ENCODE measurements at regions not wholly inside any gene's neighbourhood (a gene's known extent, or its start where the extent isn't known, plus 50 kb on each side); places are given as distances from the start of the nearest gene placed in this dataset.

- DNase-seq (ENCODE audit: low spot score in 2 of 2): no peak
- intact Hi-C loops (cut with DNase I; ENCODE audit: low total_unique reads): no loop called here
- no peak for TF ChIP-seq POLR2A (IDR thresholded peaks at IDR 0.05)
- TF ChIP-seq, protein P1, sequence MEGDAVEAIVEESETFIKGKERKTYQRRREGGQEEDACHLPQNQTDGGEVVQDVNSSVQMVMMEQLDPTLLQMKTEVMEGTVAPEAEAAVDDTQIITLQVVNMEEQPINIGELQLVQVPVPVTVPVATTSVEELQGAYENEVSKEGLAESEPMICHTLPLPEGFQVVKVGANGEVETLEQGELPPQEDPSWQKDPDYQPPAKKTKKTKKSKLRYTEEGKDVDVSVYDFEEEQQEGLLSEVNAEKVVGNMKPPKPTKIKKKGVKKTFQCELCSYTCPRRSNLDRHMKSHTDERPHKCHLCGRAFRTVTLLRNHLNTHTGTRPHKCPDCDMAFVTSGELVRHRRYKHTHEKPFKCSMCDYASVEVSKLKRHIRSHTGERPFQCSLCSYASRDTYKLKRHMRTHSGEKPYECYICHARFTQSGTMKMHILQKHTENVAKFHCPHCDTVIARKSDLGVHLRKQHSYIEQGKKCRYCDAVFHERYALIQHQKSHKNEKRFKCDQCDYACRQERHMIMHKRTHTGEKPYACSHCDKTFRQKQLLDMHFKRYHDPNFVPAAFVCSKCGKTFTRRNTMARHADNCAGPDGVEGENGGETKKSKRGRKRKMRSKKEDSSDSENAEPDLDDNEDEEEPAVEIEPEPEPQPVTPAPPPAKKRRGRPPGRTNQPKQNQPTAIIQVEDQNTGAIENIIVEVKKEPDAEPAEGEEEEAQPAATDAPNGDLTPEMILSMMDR (IDR thresholded peaks at IDR 0.05): no peak
- no peak overlapping the region for H3K4me3 ChIP-seq (ENCODE audit: low read depth, poor library complexity, severe bottlenecking)
- WGBS, 2 donors: 64 to 69% methylated on average over 6 of the region's 6 CpGs
Measured at GRCh38 chr14:100982762-100983161, 79.2 kb upstream of the RTL1 start.

DNA sequence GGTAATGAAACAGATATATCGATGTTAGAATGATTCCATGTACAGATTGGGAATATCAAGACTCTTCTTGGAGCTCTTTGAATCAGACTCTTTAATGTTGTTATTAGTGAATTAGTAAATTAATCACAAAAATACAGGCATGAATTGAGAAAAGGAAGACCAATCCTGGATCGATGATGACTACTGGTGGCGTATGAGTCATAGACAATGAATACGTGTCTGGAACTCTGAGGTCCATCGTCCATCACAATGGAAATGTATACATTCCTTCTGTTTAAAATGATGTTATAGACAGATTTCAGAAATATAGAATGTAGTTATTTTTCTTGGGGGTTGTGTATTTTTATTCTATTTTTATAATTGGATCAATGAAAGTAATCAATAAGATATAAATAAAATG lies 80.2 kb upstream of the RTL1 start:
- DNase-seq (ENCODE audit: low spot score in 2 of 2): no peak
- WGBS, 2 donors: 90 to 94% methylated on average over 5 of the region's 5 CpGs
- TF ChIP-seq, protein P1 (IDR thresholded peaks at IDR 0.05): no peak
- no peak overlapping the region for H3K4me3 ChIP-seq (ENCODE audit: low read depth, poor library complexity, severe bottlenecking)
- intact Hi-C loops (cut with DNase I; ENCODE audit: low total_unique reads): no loop called here

DNA sequence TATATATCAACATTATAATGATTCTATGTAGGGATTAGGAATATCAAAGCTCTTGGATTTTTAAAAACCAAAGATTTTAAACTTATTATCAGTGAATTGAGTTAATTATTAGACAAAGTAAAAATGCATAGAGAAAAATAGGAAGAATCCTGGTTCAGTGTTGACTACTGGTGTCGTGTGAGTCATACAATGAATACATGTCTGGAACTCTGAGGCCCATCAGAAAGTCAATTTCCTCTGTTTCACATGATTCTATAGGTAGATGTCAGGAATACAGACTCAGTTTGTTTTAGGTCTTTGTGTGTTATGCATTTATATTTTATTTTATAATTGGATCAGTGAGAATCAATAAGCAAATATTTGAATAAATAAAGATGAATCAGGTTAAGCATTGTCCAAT lies 84.5 kb upstream of the RTL1 start:
- WGBS, 2 donors: 77 to 83% methylated on average over 1 of the region's 1 CpG

GRCh38 chr14:100988411-100988900 lies 84.9 kb upstream of the RTL1 start:
- 77 to 89% methylated on average over 5 of the region's 5 CpGs for WGBS, 2 donors
- DNase-seq (ENCODE audit: low spot score in 2 of 2): no peak
- no peak for TF ChIP-seq POLR2A (IDR thresholded peaks at IDR 0.05)
- TF ChIP-seq, protein P1 (IDR thresholded peaks at IDR 0.05): no peak
- H3K4me3 ChIP-seq (ENCODE audit: low read depth, poor library complexity, severe bottlenecking): no peak overlapping the region
- intact Hi-C loops (cut with DNase I; ENCODE audit: low total_unique reads): no loop called here

More for the DNA sequence above, 84.5 kb upstream of the RTL1 start:
- intact Hi-C loops (cut with DNase I; ENCODE audit: low total_unique reads): no loop called here
- H3K4me3 ChIP-seq (ENCODE audit: low read depth, poor library complexity, severe bottlenecking): no peak overlapping the region
- DNase-seq (ENCODE audit: low spot score in 2 of 2): no peak
- TF ChIP-seq, protein P1 (IDR thresholded peaks at IDR 0.05): no peak
- no peak for TF ChIP-seq POLR2A (IDR thresholded peaks at IDR 0.05)

DNA sequence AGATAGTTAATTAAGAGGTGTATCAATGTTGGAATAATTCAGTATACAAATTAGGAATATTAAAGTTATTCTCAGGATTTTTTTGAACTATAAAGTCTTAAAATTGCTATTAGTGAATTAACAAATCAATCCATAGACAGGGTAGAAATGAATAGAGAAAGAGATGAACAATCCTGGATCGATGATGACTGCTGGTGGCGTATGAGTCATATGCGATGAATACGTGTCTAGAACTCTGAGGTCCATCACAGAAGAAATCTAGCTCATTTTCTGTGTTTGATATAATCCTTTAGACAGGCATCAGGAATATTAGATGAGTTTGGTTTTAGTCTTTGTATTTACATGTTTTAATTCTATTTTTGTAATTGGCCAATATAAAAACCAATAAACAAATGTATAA lies 85.4 kb upstream of the RTL1 start:
- intact Hi-C loops (cut with DNase I; ENCODE audit: low total_unique reads): no loop called here
- 87 to 94% methylated on average over 4 of the region's 4 CpGs for WGBS, 2 donors
- no peak overlapping the region for H3K4me3 ChIP-seq (ENCODE audit: low read depth, poor library complexity, severe bottlenecking)
- DNase-seq (ENCODE audit: low spot score in 2 of 2): no peak
- TF ChIP-seq, protein P1 (IDR thresholded peaks at IDR 0.05): no peak
- TF ChIP-seq POLR2A (IDR thresholded peaks at IDR 0.05): no peak

GRCh38 chr14:100989924-100990323 lies 86.4 kb upstream of the RTL1 start:
- TF ChIP-seq, protein P1 (IDR thresholded peaks at IDR 0.05): no peak
- TF ChIP-seq POLR2A (IDR thresholded peaks at IDR 0.05): no peak
- no peak for DNase-seq (ENCODE audit: low spot score in 2 of 2)
- H3K4me3 ChIP-seq (ENCODE audit: low read depth, poor library complexity, severe bottlenecking): no peak overlapping the region
- 69 to 74% methylated on average over 1 of the region's 1 CpG for WGBS, 2 donors
- intact Hi-C loops (cut with DNase I; ENCODE audit: low total_unique reads): no loop called here
